WTC11 (cell line): ENCODE measurements at regions not wholly inside any gene's neighbourhood (a gene's known extent, or its start where the extent isn't known, plus 50 kb on each side); places are given as distances from the start of the nearest gene placed in this dataset.

Source experiments
- ATAC-seq: fragments of 200-7000 bp; cut with Tn5 transposase; 2 replicates; pipeline ENCODE4 v1.10.0; 2021; ENCODE audit warnings: mild to moderate bottlenecking, moderate library complexity
- CTCF ChIA-PET: fragments of 300-600 bp; sonication (Branson Sonifier 250); formaldehyde crosslinking; loops from one replicate; lab custom pipeline; 2021; ENCODE audit warnings: antibody characterized with exemption; lab: Charles Lee
- POLR2A ChIA-PET: fragments of 350-600 bp; sonication (Branson Sonifier 250); formaldehyde crosslinking; loops from one replicate; lab custom pipeline; 2021; ENCODE audit warnings: antibody characterized with exemption; lab: Charles Lee
- DNase-seq: peaks from one replicate; pipeline ENCODE4 v3.0.0; 2021; ENCODE audit warnings: low spot score
- H3K27ac Mint-ChIP-seq: 2 replicates; pipeline ENCODE4 v1.8.0; 2021; ENCODE audit warnings: mixed read lengths
- H3K27me3 Mint-ChIP-seq: 2 replicates; pipeline ENCODE4 v1.8.0; 2021; ENCODE audit warnings: low read depth, mild to moderate bottlenecking, moderate library complexity, mixed read lengths
- H3K36me3 Mint-ChIP-seq: 2 replicates; pipeline ENCODE4 v1.8.0; 2021; ENCODE audit warnings: mixed read lengths
- H3K4me1 Mint-ChIP-seq: 2 replicates; pipeline ENCODE4 v1.8.0; 2022; ENCODE audit warnings: mixed read lengths
- H3K4me3 Mint-ChIP-seq: 2 replicates; pipeline ENCODE4 v1.8.0; 2021; ENCODE audit warnings: mild to moderate bottlenecking, moderate library complexity, mixed read lengths
- H3K9me3 Mint-ChIP-seq: 2 replicates; pipeline ENCODE4 v1.8.0; 2021; ENCODE audit warnings: mixed read lengths
- ATF1 ChIP-seq: sonication (generic); formaldehyde crosslinking; IDR thresholded peaks from 2 replicates; pipeline ENCODE4 v1.8.1; 2023; ENCODE audit warnings: mild to moderate bottlenecking, moderate library complexity, missing genetic modification reagents
- ATF6 ChIP-seq: sonication (generic); formaldehyde crosslinking; IDR thresholded peaks from 2 replicates; pipeline ENCODE4 v1.8.1; 2023; ENCODE audit warnings: mild to moderate bottlenecking, missing genetic modification reagents
- CREB1 ChIP-seq: sonication (generic); formaldehyde crosslinking; IDR thresholded peaks from 2 replicates; pipeline ENCODE4 v1.8.0; 2023; ENCODE audit warnings: mild to moderate bottlenecking, missing genetic modification reagents
- HMGA2 ChIP-seq: fragments of 250-450 bp; sonication (Bioruptor Pico); IDR thresholded peaks from 2 replicates; pipeline ENCODE4 v1.4.0; 2021; ENCODE audit warnings: mild to moderate bottlenecking, moderate library complexity
- KAT7 ChIP-seq: sonication (generic); formaldehyde crosslinking; IDR thresholded peaks from 2 replicates; pipeline ENCODE4 v1.8.1; 2023; ENCODE audit warnings: missing genetic modification reagents, mild to moderate bottlenecking, borderline replicate concordance
- MXD4 ChIP-seq: fragments of 250-450 bp; sonication (Bioruptor Pico); IDR thresholded peaks from 2 replicates; pipeline ENCODE4 v1.8.0; 2021; ENCODE audit warnings: mild to moderate bottlenecking, moderate library complexity, borderline replicate concordance
- OVOL2 ChIP-seq: fragments of 250-450 bp; sonication (Bioruptor Pico); IDR thresholded peaks from 2 replicates; pipeline ENCODE4 v1.9.0; 2021; ENCODE audit warnings: mild to moderate bottlenecking, borderline replicate concordance
- SMAD3 ChIP-seq: sonication (generic); formaldehyde crosslinking; IDR thresholded peaks from 2 replicates; pipeline ENCODE4 v1.8.0; 2022; ENCODE audit warnings: missing genetic modification reagents, mild to moderate bottlenecking, borderline replicate concordance
- TP53 ChIP-seq: sonication (generic); formaldehyde crosslinking; IDR thresholded peaks from 2 replicates; pipeline ENCODE4 v1.8.1; 2023; ENCODE audit warnings: mild to moderate bottlenecking, missing genetic modification reagents
- ZMAT4 ChIP-seq: fragments of 250-450 bp; sonication (Bioruptor Pico); IDR thresholded peaks from 2 replicates; pipeline ENCODE4 v1.9.0; 2021; ENCODE audit warnings: mild to moderate bottlenecking
- ZNF138 ChIP-seq: sonication (generic); formaldehyde crosslinking; conservative IDR thresholded peaks from 2 replicates; pipeline ENCODE4 v1.8.1; 2022; ENCODE audit warnings: mild to moderate bottlenecking, moderate library complexity, missing genetic modification reagents
- ZNF317 ChIP-seq: sonication (generic); formaldehyde crosslinking; IDR thresholded peaks from 2 replicates; pipeline ENCODE4 v1.8.1; 2023; ENCODE audit warnings: low read depth, mild to moderate bottlenecking, moderate library complexity, missing genetic modification reagents, borderline replicate concordance
- TF ChIP-seq, protein P1 (sequence below): sonication (generic); formaldehyde crosslinking; IDR thresholded peaks from 2 replicates; pipeline ENCODE4 v1.8.1; 2023; ENCODE audit warnings: mild to moderate bottlenecking, missing genetic modification reagents, moderate library complexity
- TF ChIP-seq, protein P2 (sequence below): fragments of 250-450 bp; sonication (Bioruptor Pico); IDR thresholded peaks from 2 replicates; pipeline ENCODE4 v2.1.2; 2022; ENCODE audit warnings: mild to moderate bottlenecking, moderate library complexity
- TF ChIP-seq, protein P3 (sequence below): sonication (generic); formaldehyde crosslinking; IDR thresholded peaks from 2 replicates; pipeline ENCODE4 v1.8.0; 2022; ENCODE audit warnings: mild to moderate bottlenecking, missing genetic modification reagents
- TF ChIP-seq, protein P4 (sequence below): sonication (generic); formaldehyde crosslinking; IDR thresholded peaks from 2 replicates; pipeline ENCODE4 v1.8.1; 2022; ENCODE audit warnings: missing genetic modification reagents, borderline replicate concordance
- TF ChIP-seq, protein P5 (sequence below): sonication (generic); formaldehyde crosslinking; IDR thresholded peaks from 2 replicates; pipeline ENCODE4 v1.8.1; 2023; ENCODE audit warnings: mild to moderate bottlenecking, missing genetic modification reagents, borderline replicate concordance

DNA sequence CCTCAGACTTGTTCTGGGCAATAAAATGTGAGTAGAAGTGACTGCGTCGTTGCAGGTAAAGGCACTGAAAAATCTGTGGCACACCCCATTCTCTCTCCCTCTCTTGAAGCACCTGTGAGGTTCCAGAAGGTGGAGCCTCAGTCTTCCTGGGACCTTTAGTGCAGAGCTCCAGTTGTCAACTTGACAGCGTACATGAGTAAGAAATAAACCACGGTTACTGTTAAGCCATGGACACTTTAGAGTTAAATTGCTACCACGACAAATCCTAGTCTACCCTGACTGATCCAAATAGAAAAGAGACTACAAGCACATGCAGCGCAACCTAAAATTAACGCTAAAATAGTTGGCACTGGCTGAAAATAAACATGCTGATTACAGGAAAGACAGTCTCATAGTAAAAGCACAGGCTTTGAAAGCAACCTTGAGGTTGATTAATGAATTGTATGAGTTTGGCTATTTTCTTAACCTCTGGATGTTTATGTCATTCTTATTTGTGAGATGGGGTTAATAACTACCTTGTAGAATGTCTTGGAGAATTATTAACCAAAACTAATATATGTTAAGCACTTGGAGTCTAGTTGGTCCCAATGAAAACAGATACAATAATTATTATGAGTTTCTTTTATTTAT, 93.0 kb upstream of the PLPPR4 start:
- H3K4me1 Mint-ChIP-seq = no peaks in the 10 kb centered on the region
- TF ChIP-seq ATF1 (CRISPR knock-in tag) = no peak
- TF ChIP-seq SMAD3 (CRISPR knock-in tag) = no peak
- no peak for TF ChIP-seq OVOL2 (CRISPR knock-in tag)
- TF ChIP-seq ATF6 (CRISPR knock-in tag) = no peak
- TF ChIP-seq, all 79 proteins: peak for 0
- no peak for DNase-seq

DNA sequence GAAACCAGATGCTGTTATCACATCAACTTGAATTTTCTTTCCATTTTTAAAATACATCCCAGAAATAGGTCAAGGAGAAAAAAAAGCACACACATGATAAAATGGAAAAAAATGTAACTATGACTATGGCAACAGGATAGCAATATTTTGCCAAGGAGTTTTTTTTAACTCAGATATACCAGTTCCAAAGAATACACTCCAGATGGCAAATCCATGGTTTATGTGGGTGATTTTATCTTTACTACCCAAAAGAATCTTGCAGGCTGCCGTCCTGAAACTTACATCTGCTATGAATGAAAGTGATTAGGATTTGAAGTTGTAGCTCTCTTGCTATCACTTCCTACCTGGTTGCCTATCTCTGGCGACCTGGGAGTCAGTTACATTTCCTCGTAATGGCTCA, 91.0 kb upstream of the PLPPR4 start:
- TF ChIP-seq ZNF317 (CRISPR knock-in tag) (no peak), OVOL2 (CRISPR knock-in tag) (no peak), ZNF138 (CRISPR knock-in tag) (no peak), HMGA2 (CRISPR knock-in tag) (no peak)
- TF ChIP-seq, protein P1, sequence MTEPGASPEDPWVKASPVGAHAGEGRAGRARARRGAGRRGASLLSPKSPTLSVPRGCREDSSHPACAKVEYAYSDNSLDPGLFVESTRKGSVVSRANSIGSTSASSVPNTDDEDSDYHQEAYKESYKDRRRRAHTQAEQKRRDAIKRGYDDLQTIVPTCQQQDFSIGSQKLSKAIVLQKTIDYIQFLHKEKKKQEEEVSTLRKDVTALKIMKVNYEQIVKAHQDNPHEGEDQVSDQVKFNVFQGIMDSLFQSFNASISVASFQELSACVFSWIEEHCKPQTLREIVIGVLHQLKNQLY = no peak
- ChIA-PET CTCF (interaction anchor here (0.7 kb wide), 1 partner anchor 312 kb away, joined by 3 read pairs; no protein-coding TSS in a partner anchor), POLR2A (no interaction called here)
- H3K9me3 Mint-ChIP-seq = no peaks in the 10 kb centered on the region
- H3K27me3 Mint-ChIP-seq = no peaks in the 10 kb centered on the region
- no peaks in the 10 kb centered on the region for H3K36me3 Mint-ChIP-seq
- H3K27ac Mint-ChIP-seq = no peak overlapping the region
- H3K4me3 Mint-ChIP-seq = no peak overlapping the region
- DNase-seq (no peak), ATAC-seq (no peak)
- H3K4me1 Mint-ChIP-seq = no peaks in the 10 kb centered on the region

More for the DNA sequence above, 93.0 kb upstream of the PLPPR4 start:
- ChIA-PET CTCF (interaction anchor here (1.0 kb wide), 1 partner anchor 377 kb away, joined by 4 read pairs; no protein-coding TSS in a partner anchor), POLR2A (no interaction called here)
- no peaks in the 10 kb centered on the region for H3K36me3 Mint-ChIP-seq
- peak; percentile 88 for ATAC-seq
- H3K9me3 Mint-ChIP-seq = peaks cover under 1% of the 10 kb centered on the region
- no peaks in the 10 kb centered on the region for H3K27me3 Mint-ChIP-seq
- no peak overlapping the region for H3K27ac Mint-ChIP-seq
- H3K4me3 Mint-ChIP-seq = no peak overlapping the region

- CTCF ChIA-PET = no interaction called here
- DNase-seq = no peak
- ATAC-seq = no peak
- H3K27me3 Mint-ChIP-seq = no peaks in the 10 kb centered on the region
- POLR2A ChIA-PET = no interaction called here
- no peaks in the 10 kb centered on the region for H3K9me3 Mint-ChIP-seq
- H3K4me1 Mint-ChIP-seq = no peaks in the 10 kb centered on the region
- no peak overlapping the region for H3K27ac Mint-ChIP-seq
- H3K4me3 Mint-ChIP-seq = no peak overlapping the region
- H3K36me3 Mint-ChIP-seq = no peaks in the 10 kb centered on the region
- TF ChIP-seq KAT7 (CRISPR knock-in tag) (no peak), CREB1 (CRISPR knock-in tag) (no peak), TP53 (CRISPR knock-in tag) (no peak), ZMAT4 (CRISPR knock-in tag) (no peak), MXD4 (CRISPR knock-in tag) (no peak)
- TF ChIP-seq, protein P2, sequence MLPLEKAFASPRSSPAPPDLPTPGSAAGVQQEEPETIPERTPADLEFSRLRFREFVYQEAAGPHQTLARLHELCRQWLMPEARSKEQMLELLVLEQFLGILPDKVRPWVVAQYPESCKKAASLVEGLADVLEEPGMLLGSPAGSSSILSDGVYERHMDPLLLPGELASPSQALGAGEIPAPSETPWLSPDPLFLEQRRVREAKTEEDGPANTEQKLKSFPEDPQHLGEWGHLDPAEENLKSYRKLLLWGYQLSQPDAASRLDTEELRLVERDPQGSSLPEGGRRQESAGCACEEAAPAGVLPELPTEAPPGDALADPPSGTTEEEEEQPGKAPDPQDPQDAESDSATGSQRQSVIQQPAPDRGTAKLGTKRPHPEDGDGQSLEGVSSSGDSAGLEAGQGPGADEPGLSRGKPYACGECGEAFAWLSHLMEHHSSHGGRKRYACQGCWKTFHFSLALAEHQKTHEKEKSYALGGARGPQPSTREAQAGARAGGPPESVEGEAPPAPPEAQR (CRISPR knock-in tag) = no peak
- TF ChIP-seq, protein P3, sequence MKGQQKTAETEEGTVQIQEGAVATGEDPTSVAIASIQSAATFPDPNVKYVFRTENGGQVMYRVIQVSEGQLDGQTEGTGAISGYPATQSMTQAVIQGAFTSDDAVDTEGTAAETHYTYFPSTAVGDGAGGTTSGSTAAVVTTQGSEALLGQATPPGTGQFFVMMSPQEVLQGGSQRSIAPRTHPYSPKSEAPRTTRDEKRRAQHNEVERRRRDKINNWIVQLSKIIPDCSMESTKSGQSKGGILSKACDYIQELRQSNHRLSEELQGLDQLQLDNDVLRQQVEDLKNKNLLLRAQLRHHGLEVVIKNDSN = no peak
- TF ChIP-seq, protein P4, sequence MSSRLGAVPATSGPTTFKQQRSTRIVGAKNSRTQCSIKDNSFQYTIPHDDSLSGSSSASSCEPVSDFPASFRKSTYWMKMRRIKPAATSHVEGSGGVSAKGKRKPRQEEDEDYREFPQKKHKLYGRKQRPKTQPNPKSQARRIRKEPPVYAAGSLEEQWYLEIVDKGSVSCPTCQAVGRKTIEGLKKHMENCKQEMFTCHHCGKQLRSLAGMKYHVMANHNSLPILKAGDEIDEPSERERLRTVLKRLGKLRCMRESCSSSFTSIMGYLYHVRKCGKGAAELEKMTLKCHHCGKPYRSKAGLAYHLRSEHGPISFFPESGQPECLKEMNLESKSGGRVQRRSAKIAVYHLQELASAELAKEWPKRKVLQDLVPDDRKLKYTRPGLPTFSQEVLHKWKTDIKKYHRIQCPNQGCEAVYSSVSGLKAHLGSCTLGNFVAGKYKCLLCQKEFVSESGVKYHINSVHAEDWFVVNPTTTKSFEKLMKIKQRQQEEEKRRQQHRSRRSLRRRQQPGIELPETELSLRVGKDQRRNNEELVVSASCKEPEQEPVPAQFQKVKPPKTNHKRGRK = no peak
- TF ChIP-seq, protein P5, sequence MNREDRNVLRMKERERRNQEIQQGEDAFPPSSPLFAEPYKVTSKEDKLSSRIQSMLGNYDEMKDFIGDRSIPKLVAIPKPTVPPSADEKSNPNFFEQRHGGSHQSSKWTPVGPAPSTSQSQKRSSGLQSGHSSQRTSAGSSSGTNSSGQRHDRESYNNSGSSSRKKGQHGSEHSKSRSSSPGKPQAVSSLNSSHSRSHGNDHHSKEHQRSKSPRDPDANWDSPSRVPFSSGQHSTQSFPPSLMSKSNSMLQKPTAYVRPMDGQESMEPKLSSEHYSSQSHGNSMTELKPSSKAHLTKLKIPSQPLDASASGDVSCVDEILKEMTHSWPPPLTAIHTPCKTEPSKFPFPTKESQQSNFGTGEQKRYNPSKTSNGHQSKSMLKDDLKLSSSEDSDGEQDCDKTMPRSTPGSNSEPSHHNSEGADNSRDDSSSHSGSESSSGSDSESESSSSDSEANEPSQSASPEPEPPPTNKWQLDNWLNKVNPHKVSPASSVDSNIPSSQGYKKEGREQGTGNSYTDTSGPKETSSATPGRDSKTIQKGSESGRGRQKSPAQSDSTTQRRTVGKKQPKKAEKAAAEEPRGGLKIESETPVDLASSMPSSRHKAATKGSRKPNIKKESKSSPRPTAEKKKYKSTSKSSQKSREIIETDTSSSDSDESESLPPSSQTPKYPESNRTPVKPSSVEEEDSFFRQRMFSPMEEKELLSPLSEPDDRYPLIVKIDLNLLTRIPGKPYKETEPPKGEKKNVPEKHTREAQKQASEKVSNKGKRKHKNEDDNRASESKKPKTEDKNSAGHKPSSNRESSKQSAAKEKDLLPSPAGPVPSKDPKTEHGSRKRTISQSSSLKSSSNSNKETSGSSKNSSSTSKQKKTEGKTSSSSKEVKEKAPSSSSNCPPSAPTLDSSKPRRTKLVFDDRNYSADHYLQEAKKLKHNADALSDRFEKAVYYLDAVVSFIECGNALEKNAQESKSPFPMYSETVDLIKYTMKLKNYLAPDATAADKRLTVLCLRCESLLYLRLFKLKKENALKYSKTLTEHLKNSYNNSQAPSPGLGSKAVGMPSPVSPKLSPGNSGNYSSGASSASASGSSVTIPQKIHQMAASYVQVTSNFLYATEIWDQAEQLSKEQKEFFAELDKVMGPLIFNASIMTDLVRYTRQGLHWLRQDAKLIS (CRISPR knock-in tag) = no peak
Observed at GRCh38 chr1:99173900-99174299, 90.4 kb upstream of the PLPPR4 start.
